ENCODE measurements at regions not wholly inside any gene's neighbourhood (a gene's known extent, or its start where the extent isn't known, plus 50 kb on each side); places are given as distances from the start of the nearest gene placed in this dataset.

GRCh38 chr16:73405851-73406250, 357.9 kb upstream of the ZFHX3 start (continued):
- TF ChIP-seq, protein P1, sequence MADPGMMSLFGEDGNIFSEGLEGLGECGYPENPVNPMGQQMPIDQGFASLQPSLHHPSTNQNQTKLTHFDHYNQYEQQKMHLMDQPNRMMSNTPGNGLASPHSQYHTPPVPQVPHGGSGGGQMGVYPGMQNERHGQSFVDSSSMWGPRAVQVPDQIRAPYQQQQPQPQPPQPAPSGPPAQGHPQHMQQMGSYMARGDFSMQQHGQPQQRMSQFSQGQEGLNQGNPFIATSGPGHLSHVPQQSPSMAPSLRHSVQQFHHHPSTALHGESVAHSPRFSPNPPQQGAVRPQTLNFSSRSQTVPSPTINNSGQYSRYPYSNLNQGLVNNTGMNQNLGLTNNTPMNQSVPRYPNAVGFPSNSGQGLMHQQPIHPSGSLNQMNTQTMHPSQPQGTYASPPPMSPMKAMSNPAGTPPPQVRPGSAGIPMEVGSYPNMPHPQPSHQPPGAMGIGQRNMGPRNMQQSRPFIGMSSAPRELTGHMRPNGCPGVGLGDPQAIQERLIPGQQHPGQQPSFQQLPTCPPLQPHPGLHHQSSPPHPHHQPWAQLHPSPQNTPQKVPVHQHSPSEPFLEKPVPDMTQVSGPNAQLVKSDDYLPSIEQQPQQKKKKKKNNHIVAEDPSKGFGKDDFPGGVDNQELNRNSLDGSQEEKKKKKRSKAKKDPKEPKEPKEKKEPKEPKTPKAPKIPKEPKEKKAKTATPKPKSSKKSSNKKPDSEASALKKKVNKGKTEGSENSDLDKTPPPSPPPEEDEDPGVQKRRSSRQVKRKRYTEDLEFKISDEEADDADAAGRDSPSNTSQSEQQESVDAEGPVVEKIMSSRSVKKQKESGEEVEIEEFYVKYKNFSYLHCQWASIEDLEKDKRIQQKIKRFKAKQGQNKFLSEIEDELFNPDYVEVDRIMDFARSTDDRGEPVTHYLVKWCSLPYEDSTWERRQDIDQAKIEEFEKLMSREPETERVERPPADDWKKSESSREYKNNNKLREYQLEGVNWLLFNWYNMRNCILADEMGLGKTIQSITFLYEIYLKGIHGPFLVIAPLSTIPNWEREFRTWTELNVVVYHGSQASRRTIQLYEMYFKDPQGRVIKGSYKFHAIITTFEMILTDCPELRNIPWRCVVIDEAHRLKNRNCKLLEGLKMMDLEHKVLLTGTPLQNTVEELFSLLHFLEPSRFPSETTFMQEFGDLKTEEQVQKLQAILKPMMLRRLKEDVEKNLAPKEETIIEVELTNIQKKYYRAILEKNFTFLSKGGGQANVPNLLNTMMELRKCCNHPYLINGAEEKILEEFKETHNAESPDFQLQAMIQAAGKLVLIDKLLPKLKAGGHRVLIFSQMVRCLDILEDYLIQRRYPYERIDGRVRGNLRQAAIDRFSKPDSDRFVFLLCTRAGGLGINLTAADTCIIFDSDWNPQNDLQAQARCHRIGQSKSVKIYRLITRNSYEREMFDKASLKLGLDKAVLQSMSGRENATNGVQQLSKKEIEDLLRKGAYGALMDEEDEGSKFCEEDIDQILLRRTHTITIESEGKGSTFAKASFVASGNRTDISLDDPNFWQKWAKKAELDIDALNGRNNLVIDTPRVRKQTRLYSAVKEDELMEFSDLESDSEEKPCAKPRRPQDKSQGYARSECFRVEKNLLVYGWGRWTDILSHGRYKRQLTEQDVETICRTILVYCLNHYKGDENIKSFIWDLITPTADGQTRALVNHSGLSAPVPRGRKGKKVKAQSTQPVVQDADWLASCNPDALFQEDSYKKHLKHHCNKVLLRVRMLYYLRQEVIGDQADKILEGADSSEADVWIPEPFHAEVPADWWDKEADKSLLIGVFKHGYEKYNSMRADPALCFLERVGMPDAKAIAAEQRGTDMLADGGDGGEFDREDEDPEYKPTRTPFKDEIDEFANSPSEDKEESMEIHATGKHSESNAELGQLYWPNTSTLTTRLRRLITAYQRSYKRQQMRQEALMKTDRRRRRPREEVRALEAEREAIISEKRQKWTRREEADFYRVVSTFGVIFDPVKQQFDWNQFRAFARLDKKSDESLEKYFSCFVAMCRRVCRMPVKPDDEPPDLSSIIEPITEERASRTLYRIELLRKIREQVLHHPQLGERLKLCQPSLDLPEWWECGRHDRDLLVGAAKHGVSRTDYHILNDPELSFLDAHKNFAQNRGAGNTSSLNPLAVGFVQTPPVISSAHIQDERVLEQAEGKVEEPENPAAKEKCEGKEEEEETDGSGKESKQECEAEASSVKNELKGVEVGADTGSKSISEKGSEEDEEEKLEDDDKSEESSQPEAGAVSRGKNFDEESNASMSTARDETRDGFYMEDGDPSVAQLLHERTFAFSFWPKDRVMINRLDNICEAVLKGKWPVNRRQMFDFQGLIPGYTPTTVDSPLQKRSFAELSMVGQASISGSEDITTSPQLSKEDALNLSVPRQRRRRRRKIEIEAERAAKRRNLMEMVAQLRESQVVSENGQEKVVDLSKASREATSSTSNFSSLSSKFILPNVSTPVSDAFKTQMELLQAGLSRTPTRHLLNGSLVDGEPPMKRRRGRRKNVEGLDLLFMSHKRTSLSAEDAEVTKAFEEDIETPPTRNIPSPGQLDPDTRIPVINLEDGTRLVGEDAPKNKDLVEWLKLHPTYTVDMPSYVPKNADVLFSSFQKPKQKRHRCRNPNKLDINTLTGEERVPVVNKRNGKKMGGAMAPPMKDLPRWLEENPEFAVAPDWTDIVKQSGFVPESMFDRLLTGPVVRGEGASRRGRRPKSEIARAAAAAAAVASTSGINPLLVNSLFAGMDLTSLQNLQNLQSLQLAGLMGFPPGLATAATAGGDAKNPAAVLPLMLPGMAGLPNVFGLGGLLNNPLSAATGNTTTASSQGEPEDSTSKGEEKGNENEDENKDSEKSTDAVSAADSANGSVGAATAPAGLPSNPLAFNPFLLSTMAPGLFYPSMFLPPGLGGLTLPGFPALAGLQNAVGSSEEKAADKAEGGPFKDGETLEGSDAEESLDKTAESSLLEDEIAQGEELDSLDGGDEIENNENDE (IDR thresholded peaks at IDR 0.05; ENCODE audit: insufficient replicate concordance, low read length) = no peak
- TF ChIP-seq TAF7 (optimal IDR thresholded peaks at IDR 0.05; ENCODE audit: borderline replicate concordance, low read depth, low read length) = no peak
- no peak for TF ChIP-seq SP2 (IDR thresholded peaks at IDR 0.05; ENCODE audit: low read length)

All from H1 (cell line).